ENCODE measurements at regions not wholly inside any gene's neighbourhood (a gene's known extent, or its start where the extent isn't known, plus 50 kb on each side); places are given as distances from the start of the nearest gene placed in this dataset.

- intact Hi-C loops (cut with DNase I), result no loop called here
Observed at GRCh38 chr12:125283521-125283920, 218.3 kb downstream of the AACS start.

GRCh38 chr12:125284087-125284486 lies 218.9 kb downstream of the AACS start:
- H3K27me3 ChIP-seq, result peaks cover 0 to 12% (median 0%) of the 10 kb centered on the region in 4 donors
- 86 to 90% methylated on average over 5 of the region's 5 CpGs for WGBS, 2 donors
- no peaks in the 10 kb centered on the region for H3K9me3 ChIP-seq
- no peaks in the 10 kb centered on the region for H3K36me3 ChIP-seq
- intact Hi-C loops (cut with DNase I), result no loop called here
- no peak overlapping the region for H3K27ac ChIP-seq
- TF ChIP-seq CTCF (IDR thresholded peaks at IDR 0.05), result no peak
- no peak for DNase-seq
- H3K4me1 ChIP-seq, result no peaks in the 10 kb centered on the region
- H3K4me3 ChIP-seq, result no peak overlapping the region

More at GRCh38 chr12:125283521-125283920, 218.3 kb downstream of the AACS start:
- Histone ChIP-seq H3K27me3 (peaks cover 0 to 14% (median 0%) of the 10 kb centered on the region in 4 donors), H3K9me3 (no peaks in the 10 kb centered on the region), H3K27ac (no peak overlapping the region), H3K4me1 (no peaks in the 10 kb centered on the region), H3K4me3 (no peak overlapping the region), H3K36me3 (no peaks in the 10 kb centered on the region)
- DNase-seq, result no peak
- TF ChIP-seq CTCF (IDR thresholded peaks at IDR 0.05) (no peak), POLR2A (IDR thresholded peaks at IDR 0.05) (no peak)
- 81 to 82% methylated on average over 8 to 9 of the region's 9 CpGs for WGBS, 2 donors

- H3K36me3 ChIP-seq, result no peaks in the 10 kb centered on the region
- intact Hi-C loops (cut with DNase I), result no loop called here
- DNase-seq, result no peak
- no peak for TF ChIP-seq CTCF (IDR thresholded peaks at IDR 0.05)
- TF ChIP-seq POLR2A (IDR thresholded peaks at IDR 0.05), result no peak
- H3K27me3 ChIP-seq, result peaks cover 0 to 5% (median 0%) of the 10 kb centered on the region in 4 donors
- H3K4me1 ChIP-seq, result no peaks in the 10 kb centered on the region
- no peak overlapping the region for H3K27ac ChIP-seq
- H3K9me3 ChIP-seq, result no peaks in the 10 kb centered on the region
- WGBS, 2 donors, result 71 to 81% methylated on average over 7 of the region's 7 CpGs
- no peak overlapping the region for H3K4me3 ChIP-seq
Observed at GRCh38 chr12:125284945-125285685, 219.9 kb downstream of the AACS start.

- 74 to 85% methylated on average over 6 to 7 of the region's 7 CpGs for WGBS, 2 donors
- Histone ChIP-seq H3K9me3 (no peaks in the 10 kb centered on the region), H3K27me3 (peaks cover 0 to 9% (median 0%) of the 10 kb centered on the region in 4 donors), H3K4me3 (no peak overlapping the region), H3K4me1 (no peaks in the 10 kb centered on the region), H3K27ac (no peak overlapping the region), H3K36me3 (no peaks in the 10 kb centered on the region)
- TF ChIP-seq POLR2A (IDR thresholded peaks at IDR 0.05), result no peak
- DNase-seq, result no peak
- intact Hi-C loops (cut with DNase I), result no loop called here
Observed at GRCh38 chr12:125286005-125286727, 220.9 kb downstream of the AACS start.

GRCh38 chr12:125287155-125287847 lies 222.1 kb downstream of the AACS start:
- TF ChIP-seq POLR2A (IDR thresholded peaks at IDR 0.05), result no peak
- Histone ChIP-seq H3K36me3 (no peaks in the 10 kb centered on the region), H3K27ac (no peak overlapping the region), H3K4me1 (no peaks in the 10 kb centered on the region), H3K27me3 (peaks cover 0 to 9% (median 0%) of the 10 kb centered on the region in 4 donors), H3K9me3 (no peaks in the 10 kb centered on the region), H3K4me3 (no peak overlapping the region)
- no peak for DNase-seq
- intact Hi-C loops (cut with DNase I), result no loop called here
- WGBS, 2 donors, result 56 to 60% methylated on average over 5 of the region's 5 CpGs
